NCI-H2196 treated with DMSO at 0.1 percent for 48 hours (cell line): ENCODE measurements at regions not wholly inside any gene's neighbourhood (a gene's known extent, or its start where the extent isn't known, plus 50 kb on each side); places are given as distances from the start of the nearest gene placed in this dataset.

Source experiments
- DNase-seq: peaks from one replicate; lab custom pipeline; 2025; ENCODE audit not compliant: unreplicated experiment; lab: John Stamatoyannopoulos, UW

DNA sequence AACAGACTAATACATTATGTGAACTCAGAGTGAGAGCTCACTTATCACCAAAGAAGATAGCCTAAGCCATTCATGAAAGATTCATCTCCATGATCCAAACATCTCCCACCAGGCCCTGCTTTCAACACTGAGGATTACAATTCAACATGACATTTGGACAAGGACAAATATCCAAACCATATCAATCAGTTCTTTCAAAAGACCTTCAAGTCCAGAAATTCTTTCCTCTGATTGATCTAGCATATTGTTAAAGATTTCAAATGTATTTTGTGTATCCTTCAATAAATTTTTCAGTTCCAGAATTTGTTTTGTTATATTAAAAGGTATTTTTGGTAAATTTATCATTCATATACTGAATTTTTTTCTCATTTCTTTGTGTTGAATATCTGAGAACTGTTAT, 1055.8 kb downstream of the SLC6A15 start:
- DNase-seq = no peak

DNA sequence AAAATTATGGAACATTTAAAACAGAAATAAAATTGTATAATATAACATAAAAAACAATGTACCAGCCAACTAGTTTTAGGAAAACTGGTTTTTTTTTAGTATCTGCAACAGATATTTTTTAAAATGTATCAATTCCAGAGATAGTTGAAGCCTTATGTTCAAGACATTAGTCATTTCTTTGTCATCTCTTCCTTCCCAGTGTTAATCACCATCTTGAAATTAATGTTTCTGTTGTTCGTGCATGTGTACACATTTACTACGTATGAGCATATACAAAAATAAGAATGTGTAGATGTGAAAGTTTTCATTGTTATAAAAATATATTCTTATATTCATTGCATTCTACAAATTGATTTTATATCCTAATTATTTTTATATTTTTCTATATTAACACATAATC, 1062.1 kb downstream of the SLC6A15 start:
- DNase-seq = no peak

DNA sequence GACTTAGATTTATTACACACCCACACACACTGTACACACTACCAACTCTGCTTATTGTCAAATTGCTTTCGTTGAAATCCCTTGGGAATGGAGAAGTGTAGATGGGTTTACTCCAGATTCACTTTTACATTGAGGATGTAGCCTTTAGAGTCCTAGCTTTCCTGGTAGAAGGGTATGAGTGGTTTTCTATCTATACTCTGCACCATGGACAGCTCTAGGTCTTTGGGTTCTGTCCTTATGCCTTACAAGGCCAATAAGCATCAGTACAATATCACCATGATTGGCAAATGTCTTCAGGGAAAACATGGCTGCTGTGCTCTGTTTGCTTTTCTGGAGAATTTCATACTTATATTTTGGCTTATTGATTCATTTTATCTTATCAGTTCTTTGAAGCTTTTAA, 1063.9 kb downstream of the SLC6A15 start:
- DNase-seq = no peak

DNA sequence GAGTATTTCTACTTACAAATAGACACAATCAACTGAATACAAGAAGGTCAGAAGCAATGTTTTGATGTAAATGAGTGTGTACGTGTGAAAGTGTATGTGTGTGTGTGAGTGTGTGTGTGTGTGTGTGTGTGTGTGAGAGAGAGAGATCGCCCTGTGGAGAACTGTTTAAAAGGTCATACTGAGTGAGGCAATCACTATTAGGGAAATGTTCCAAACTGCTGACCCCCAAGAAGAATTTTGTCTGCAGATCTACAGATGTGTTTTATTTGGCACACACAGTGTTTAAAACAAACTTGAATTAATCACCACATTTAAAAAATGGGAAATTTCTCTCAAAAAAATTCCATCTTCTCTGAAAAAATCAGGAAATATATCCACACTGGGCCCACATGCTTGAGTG, 1069.1 kb downstream of the SLC6A15 start:
- DNase-seq = no peak

DNA sequence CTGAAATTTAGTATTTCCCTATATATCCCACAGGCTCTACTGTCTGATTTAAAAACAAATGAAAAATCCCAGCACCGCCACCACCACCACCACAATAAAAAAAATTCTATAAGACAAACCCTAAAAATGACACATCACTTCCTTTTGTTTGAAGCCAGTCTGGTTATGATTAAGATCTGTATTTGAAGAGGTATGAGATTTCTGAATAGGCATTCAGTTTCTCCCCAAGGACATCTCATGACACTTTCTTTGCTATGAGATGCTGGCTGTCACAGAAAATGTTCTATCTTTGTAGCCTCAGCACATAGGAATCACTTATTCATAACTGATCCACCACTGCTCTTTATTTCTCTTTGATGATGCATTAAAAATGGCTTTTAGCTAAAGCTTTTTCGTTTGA, 1071.0 kb downstream of the SLC6A15 start:
- no peak for DNase-seq

DNA sequence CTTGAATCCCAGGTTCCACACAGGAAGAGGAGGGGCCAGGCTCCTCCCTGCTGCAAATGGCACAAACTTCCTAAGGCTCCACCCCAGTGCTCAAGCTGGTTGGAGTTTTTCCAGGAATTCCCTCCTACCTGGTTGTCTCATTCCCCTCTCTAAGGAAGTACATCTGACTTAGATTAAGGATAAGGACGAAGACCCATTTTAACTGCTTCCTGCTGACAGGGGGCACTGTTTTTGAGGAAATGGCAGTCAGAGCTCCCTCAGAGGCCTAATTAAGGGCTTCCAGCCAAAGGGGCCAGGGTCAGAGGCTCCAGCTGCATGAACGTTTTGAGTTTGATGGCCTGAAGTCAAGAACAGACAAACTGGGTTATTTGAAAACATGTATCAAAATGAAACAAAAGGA, 1084.7 kb downstream of the SLC6A15 start:
- DNase-seq = no peak

DNA sequence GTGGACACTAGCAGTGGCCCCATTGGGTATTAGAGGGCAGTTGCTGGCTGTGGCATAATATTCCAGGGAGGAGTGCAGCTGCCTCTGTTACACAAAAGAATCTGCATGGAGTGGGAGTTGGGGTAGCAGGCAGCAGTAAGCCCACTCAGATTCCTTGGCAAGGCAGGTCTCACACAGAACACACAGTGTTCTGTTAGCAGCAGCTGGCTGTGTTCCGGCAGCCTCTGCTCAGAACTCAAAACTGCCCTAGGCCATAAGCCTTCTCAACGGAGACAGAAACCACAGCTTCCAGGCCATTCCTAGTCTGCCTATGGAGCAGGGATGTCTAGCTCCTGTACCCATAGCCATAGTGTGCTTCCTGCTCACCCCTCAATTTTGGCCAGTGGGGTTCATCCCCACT, 1085.4 kb downstream of the SLC6A15 start:
- DNase-seq = no peak

DNA sequence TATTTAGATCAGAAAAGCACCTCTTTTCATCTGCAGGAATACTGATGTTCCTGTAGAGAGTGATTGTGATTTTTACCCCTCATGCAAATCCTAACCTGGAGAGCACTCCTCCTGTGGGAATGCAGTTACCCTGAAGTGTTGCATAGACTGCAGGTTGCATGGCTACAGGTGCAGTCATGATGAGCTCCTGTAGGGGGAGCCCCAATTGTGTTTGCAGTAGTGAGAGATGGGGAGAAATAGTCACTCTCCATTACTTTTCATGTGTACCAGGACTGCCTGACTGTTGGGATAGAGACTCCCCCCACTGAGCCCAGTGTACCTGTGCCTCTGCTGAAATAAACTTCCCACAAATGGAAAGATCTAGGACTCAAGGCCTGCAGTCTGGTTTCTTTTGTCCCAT, 1086.5 kb downstream of the SLC6A15 start:
- no peak for DNase-seq

DNA sequence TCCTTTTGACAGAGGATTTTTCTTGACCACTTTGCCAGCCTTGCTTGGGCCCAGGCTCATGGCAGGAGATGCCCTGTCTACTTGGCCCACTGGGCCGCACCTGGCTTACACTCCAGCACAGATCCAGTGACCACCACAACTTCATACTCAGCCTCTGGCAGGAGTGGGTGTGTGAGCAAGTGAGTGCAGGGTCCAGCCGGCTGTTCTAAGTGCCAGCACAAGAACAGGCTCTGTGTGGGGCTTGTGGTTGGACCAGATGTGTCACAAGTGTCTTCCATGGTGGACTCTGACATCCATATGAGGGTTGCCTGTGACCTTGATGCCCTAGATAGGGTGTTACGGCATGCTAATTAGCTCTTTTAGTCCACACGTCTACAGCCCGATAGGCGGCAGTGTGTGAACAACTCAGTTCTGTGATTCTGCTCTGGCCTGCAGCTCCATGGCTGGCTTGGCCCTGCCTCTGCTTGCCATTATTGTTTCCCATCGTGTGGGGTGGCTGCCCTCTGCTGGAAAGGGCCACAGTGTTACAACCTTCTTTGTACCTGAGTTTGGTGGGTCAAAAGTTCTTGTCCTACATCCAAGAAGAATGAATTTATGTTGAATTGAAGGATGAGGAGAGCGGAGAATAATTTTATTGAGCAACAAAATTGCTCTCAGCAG, 1089.1 kb downstream of the SLC6A15 start:
- peak; percentile 2 for DNase-seq

DNA sequence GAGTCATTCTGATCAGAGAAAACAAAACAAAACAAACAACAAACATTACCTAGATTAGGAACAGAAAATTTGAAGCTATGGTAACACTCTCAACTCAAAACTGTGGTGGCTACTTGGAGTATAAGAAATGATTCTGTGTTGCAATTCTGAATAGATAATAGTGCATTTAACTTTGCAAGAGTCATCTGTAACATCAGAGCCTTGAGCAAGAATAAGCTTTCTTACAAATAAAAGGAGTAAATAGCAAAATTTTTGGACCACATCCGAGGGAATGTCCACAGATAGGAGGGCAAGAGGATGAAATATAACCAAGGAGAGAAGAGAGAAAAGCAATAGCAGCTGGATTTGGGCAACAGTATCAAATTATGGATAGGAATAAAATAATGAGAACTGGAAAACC, 1090.6 kb downstream of the SLC6A15 start:
- no peak for DNase-seq

DNA sequence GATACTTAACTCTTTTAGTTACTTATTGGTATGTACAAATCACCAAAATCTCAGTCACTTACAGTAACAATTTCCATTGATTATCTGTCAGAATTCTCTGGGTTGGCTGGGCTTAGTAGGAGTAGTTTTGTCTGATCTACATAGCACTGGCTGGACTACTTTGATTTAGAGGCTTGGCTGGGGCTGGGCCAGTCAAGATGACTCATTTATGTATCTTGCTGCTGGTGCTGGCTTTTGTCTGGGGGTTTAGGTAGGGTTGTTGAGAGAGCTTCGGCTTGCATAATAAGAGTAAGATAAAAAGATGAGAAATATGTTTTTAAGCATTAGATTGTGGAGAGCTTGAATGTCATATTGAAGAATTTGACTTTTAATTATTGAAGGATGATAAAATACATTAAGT, 1093.7 kb downstream of the SLC6A15 start:
- no peak for DNase-seq

DNA sequence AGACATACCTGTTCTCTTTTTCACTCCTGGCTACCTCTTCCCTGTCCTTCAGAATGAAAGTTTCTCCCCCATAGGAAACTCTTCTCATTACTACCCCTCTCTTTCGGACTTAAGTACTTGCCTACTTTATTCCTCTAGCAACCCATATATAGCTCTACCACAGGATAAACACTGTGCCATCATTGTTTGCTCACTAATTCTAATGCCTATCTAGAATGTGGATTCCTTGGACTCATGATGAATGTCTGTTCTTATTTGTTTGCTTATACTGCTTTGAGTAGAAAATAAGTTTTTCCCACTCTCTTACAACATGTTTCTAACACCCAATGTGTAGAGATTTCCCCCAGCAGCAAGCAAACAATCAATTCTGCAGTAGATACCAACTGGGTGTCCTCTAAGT, 1094.9 kb downstream of the SLC6A15 start:
- no peak for DNase-seq

DNA sequence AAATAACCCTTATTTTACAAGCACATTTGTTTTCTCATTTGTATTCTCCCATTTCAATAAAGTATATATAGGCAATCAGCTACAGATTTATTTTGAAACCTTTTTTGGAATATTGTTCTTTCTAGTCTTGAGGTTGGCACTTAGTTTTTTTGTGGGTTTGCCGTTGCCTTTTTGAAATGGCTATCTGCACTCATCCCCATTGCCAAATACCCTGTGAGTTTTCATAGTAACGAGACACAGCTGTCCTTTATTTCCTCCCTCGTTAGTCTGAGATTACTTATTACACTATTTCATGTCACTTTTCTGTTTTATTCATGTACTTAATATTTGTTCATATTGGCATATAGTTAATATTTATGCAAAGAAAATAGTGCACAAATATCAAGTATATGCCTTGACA, 1104.0 kb downstream of the SLC6A15 start:
- DNase-seq = no peak

DNA sequence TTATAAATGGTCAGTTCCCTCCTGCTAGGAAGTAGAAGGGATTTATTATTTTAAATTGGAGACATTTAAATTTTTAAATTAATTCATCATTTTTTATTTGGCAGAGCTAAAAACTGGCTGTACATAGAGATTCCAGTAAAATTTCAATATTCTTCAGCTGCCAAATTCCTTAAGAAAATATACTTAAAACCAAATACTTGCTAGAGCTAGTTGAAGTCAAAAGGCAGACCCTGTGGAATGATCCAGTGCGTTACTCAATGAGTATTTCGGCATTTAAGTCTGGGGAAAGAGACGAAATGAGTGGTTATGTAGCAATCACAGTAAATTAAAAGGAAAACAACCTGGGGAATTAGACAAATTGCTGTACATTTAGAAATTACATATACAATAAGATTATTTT, 1104.7 kb downstream of the SLC6A15 start:
- no peak for DNase-seq

DNA sequence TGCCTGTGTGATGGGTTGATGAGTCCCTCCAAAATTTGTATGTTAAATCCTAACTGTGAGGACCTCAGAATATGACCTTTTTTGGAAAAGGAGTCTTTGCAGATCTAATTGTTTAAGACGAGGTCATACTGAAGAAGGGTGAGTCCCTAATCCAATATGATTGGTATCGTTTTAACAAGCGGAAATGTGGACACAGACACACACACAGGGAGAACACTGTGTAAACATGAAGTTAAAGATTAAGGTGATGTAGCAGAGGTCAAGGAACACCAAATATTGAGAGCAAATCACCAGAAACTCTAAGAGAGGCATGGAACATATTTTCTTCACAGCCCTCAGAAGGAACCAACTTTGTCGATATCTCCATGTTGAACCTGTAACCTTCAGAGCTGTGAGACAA, 1106.7 kb downstream of the SLC6A15 start:
- DNase-seq = no peak

DNA sequence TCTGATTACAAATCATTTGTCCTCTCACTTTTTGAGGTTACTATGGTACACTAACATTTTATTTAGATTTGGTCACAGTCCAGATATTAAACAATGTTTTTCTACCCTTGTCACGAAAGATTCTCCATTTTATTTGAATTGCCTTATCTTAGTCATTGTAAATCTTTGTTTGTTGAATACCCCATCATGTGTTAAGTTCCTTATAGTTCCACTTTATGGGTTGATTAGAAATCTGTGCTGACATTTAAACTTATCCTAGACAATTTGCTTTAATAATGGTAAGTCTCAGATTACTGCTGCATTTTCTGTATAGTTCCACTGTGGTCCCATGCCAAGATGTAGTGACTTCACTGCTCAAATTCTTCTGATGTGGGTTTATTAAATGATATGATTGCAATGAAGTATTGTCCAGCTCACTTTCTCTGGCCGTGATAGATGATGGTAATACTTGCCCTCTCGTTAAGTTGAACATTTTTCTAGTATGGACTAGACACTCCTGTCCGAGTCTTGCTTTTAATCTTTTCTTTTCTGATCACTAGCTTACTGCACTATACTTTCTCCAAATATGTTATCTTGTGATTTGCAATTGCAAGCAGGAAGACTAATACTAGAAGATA, 1107.3 kb downstream of the SLC6A15 start:
- no peak for DNase-seq

DNA sequence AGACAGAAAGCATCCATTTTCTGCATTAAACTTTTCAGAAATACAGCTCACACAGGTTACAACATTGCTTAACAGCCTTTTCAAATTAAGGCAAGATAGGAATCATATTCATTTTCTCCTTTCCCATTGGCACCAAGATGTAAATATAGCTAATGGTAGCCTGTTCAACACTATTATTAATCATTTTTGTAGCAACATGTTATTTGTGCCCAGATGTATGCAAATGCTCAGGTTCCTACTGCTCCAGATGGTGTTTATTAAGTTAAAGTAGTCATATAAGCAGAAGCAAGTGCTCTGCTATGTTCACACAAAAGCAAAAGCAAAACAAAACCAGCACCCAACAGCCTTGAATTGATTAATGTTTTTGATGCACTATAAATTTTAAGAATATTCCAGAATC, 1110.6 kb downstream of the SLC6A15 start:
- DNase-seq = no peak

DNA sequence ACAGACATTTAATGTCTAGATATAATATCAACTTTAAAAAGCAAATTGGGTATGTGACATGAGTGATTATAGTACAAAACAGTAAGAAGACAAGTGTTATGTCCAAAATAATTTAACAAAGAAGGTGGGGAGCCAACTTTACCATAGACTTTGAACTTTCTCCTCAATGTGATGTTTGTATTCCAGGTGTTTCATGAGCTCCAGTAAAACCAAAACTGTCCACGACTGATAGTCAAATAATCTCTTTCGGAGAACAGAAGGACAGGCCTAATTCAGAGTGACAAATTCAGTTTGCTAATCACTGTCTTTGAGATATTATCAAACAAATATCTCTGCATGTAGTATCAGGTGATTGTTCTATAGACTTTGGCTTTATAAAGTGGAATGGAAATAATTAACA, 1112.6 kb downstream of the SLC6A15 start:
- no peak for DNase-seq

DNA sequence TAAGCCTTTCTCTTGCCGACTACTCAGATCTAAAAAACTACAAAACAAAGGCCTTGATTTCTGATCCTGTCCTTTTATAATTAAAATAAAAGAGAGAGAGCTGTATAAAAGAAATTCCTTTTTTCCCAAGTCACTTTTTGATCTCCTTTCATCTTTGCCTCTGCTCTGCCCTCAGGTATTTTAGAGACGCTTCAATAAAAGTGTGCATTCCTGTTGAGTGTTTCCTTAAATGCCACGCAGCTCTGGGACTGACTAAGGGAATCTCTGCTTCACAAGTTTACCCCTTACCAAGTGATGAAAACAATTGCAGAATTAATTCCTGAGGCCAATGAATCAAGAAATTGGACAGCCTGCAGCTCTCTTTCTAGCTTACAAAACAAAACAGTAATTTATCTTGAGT, 1109.8 kb downstream of the TMTC2 start:
- no peak for DNase-seq

DNA sequence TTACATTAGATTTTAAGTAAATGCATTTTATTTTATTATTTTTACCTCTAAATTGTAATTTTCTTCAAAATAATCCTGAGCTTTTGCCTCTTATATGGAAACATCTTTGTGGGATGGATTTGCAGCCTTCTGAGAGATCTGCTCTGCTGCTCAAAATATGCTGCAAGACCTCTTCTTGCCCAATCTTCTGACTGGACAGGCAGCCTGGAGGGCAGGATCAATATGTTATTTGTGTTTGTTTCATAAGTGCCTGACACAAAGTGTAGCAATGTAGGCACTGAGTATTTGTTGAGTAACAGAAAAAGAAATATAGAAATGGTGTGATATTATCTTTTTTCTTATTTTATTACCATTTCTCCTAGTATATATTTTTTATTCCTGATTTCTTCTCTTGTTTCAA, 1106.9 kb downstream of the TMTC2 start:
- no peak for DNase-seq

DNA sequence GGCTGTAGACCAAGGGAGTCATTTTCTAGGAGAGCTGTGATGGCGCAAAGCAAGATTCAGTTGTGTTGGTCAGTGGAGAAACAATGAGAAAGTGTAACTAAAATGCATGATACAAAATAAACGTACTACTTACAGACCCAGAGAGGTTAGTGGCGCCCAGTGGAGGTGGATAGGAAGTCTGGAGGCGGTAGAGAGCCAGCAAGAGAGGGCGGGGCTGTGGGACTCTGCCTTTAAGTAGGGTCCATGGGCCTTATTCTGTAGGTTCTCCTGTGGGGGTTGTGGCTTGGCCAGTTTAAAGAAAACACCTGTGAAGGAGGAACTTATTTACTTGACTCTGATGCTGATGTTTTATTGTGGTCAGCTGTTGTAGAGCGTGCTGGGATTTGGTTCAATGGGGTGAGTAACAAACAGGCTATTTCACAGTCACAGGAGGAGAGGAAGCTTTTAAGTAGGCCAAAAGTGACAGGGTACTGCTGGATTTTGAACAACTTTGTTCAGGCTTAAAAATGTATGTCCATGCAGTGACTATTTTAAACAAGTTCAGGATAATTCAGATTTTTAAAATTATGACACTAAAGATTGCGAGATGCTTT, 1097.7 kb downstream of the TMTC2 start:
- no peak for DNase-seq

DNA sequence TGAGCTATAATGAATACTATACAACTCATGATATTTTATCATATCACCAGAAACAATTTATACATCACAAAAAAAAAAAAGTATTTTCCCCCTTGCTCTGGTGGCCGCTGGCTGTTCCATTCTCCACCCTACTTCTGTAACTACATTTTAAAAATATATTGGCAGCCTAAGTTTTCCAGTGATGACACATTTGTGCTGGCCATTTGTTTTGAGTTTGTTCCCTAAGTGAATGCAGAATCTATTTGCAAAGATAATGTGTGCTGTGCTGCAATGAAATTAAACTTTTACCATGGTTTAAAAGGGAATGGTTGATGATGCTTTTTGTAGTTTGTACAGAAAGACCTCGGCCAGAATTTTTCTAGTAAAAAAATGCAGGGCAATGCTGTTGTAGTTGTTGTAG, 1092.8 kb downstream of the TMTC2 start:
- no peak for DNase-seq

DNA sequence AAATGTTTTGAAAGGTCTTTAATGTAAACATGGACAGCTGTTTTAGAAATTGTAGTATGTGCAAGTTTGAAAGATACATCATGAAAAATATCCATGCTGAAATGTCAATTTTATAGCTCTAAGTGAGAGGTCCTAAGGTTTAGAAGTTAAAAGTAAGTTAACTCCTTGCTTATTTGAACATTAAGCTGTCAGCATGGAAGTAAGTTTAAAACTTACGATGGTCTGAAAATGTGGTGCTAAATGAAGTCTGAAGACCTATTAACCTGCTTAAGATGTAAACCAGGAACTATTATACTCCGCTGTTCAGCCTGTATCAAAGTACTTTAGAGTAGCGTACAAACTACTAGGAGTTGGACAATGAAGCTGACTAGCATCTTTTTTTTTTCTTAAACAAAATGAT, 1082.4 kb downstream of the TMTC2 start:
- no peak for DNase-seq
